ENCODE measurements at regions not wholly inside any gene's neighbourhood (a gene's known extent, or its start where the extent isn't known, plus 50 kb on each side); places are given as distances from the start of the nearest gene placed in this dataset.

GRCh38 chr2:239538357-239539052, 137.7 kb upstream of the HDAC4 start (continued):
- TF ChIP-seq REST (IDR thresholded peaks at IDR 0.05; ENCODE audit: low read depth, low read length) (no peak), TAF1 (IDR thresholded peaks at IDR 0.05; ENCODE audit: borderline replicate concordance, low read depth, low read length) (no peak), ZBTB40 (IDR thresholded peaks at IDR 0.05; ENCODE audit: borderline replicate concordance) (no peak), CHD4 (IDR thresholded peaks at IDR 0.05) (no peak)

Measured in GM12878 (cell line).